Thyroid gland (tissue), 4 donors: ENCODE measurements at regions not wholly inside any gene's neighbourhood (a gene's known extent, or its start where the extent isn't known, plus 50 kb on each side); places are given as distances from the start of the nearest gene placed in this dataset.

Experiments
- DNase-seq, 2 donors: peaks; one replicate each; pipeline ENCODE4 v3.0.0-alpha.2; 2019
- H3K27ac ChIP-seq, 3 donors: fragments of 200-600 bp; sonication (generic); 1 replicate in 2 of 3; 2 replicates in 1 of 3; pipeline ENCODE4 v1.5.1; 2016 to 2019; ENCODE audit warnings: mild to moderate bottlenecking in 1 of 3, moderate library complexity in 1 of 3
- H3K27me3 ChIP-seq: fragments of 200-600 bp; sonication (generic); one replicate; pipeline ENCODE4 v1.5.1; 2019
- H3K36me3 ChIP-seq, 2 donors: fragments of 200-600 bp; sonication (generic); one replicate each; pipeline ENCODE4 v1.5.1; 2016 to 2019
- H3K4me1 ChIP-seq, 2 donors: fragments of 200-600 bp; sonication (generic); one replicate each; pipeline ENCODE4 v1.5.1; 2017 to 2019
- H3K4me3 ChIP-seq, 3 donors: fragments of 200-600 bp; sonication (generic); replicated peaks in 1 of 3; 1 replicate in 2 of 3; 2 replicates in 1 of 3; pipeline ENCODE4 v1.5.1; 2016; ENCODE audit warnings: mild to moderate bottlenecking in 1 of 3
- H3K9me3 ChIP-seq: fragments of 200-600 bp; sonication (generic); one replicate; pipeline ENCODE4 v1.5.1; 2017
- POLR2A ChIP-seq, 2 donors: fragments of 450-650 bp; IDR thresholded peaks; one replicate each; pipeline ENCODE4 v1.6.1; 2017; ENCODE audit warnings: antibody characterized with exemption in 2 of 2, mild to moderate bottlenecking in 2 of 2, moderate library complexity in 1 of 2
- WGBS, 2 donors: methylation state at CpG; one replicate each; pipeline ENCODE4 v1.1.5; 2017; 5-methylcytosine and 5-hydroxymethylcytosine counted together
- intact Hi-C: fragments of 100-400 bp; cut with DNase I; formaldehyde crosslinking; loops from one replicate; pipeline ENCODE4 v1.15.1; 2023
- TF ChIP-seq, protein P1 (sequence below), 6 experiments: fragments of 200-600 bp in 3 of 6; fragments of 450-650 bp in 3 of 6; sonication (generic) in 3 of 6; IDR thresholded peaks; one replicate each; pipeline ENCODE4 v1.5.1; 2016 to 2019; ENCODE audit warnings: antibody characterized with exemption in 6 of 6, mild to moderate bottlenecking in 2 of 6, inconsistent platforms in 1 of 6, moderate library complexity in 1 of 6

GRCh38 chr12:24708718-24709117 is 240.2 kb downstream of the BCAT1 start:
- no peaks in the 10 kb centered on the region for H3K4me1 ChIP-seq
- no peak overlapping the region for H3K4me3 ChIP-seq
- no peak for DNase-seq
- no peak for TF ChIP-seq POLR2A (IDR thresholded peaks at IDR 0.05)
- TF ChIP-seq, protein P1, sequence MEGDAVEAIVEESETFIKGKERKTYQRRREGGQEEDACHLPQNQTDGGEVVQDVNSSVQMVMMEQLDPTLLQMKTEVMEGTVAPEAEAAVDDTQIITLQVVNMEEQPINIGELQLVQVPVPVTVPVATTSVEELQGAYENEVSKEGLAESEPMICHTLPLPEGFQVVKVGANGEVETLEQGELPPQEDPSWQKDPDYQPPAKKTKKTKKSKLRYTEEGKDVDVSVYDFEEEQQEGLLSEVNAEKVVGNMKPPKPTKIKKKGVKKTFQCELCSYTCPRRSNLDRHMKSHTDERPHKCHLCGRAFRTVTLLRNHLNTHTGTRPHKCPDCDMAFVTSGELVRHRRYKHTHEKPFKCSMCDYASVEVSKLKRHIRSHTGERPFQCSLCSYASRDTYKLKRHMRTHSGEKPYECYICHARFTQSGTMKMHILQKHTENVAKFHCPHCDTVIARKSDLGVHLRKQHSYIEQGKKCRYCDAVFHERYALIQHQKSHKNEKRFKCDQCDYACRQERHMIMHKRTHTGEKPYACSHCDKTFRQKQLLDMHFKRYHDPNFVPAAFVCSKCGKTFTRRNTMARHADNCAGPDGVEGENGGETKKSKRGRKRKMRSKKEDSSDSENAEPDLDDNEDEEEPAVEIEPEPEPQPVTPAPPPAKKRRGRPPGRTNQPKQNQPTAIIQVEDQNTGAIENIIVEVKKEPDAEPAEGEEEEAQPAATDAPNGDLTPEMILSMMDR (IDR thresholded peaks at IDR 0.05): no peak
- no peak overlapping the region for H3K27ac ChIP-seq
- H3K27me3 ChIP-seq: no peaks in the 10 kb centered on the region
- intact Hi-C loops: no loop called here
- 63 to 82% methylated on average over 2 of the region's 2 CpGs for WGBS, 2 donors
- no peaks in the 10 kb centered on the region for H3K9me3 ChIP-seq
- no peaks in the 10 kb centered on the region for H3K36me3 ChIP-seq

DNA sequence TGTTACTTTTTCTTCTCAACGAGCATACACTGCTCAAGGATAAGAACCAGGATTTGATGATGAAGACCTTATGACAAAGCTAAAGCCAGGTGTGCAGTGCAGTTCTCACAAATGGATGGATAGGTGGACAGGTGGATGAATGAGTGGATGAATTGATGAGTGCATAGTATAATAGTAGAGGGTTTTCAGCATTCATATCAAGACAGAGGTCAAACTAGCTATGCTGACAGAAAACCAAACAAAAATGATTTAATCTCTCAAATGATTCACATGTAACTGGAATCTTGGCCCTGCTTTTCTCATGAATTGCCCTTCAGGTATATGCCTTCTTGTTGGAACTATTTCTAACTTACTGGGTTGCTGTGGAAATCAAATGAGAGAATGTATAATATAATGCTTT is 240.9 kb downstream of the BCAT1 start:
- intact Hi-C loops: no loop called here
- H3K4me3 ChIP-seq: no peak overlapping the region
- no peaks in the 10 kb centered on the region for H3K9me3 ChIP-seq
- TF ChIP-seq POLR2A (IDR thresholded peaks at IDR 0.05): no peak
- TF ChIP-seq, protein P1 (IDR thresholded peaks at IDR 0.05): no peak
- no peaks in the 10 kb centered on the region for H3K36me3 ChIP-seq
- no peaks in the 10 kb centered on the region for H3K27me3 ChIP-seq
- no peak overlapping the region for H3K27ac ChIP-seq
- WGBS, 2 donors: 44 to 86% methylated on average over 1 of the region's 1 CpG
- no peak for DNase-seq
- H3K4me1 ChIP-seq: no peaks in the 10 kb centered on the region

- TF ChIP-seq POLR2A (IDR thresholded peaks at IDR 0.05): no peak
- TF ChIP-seq, protein P1 (IDR thresholded peaks at IDR 0.05): no peak
- Histone ChIP-seq H3K27me3 (no peaks in the 10 kb centered on the region), H3K27ac (no peak overlapping the region), H3K4me1 (no peaks in the 10 kb centered on the region), H3K4me3 (no peak overlapping the region), H3K9me3 (no peaks in the 10 kb centered on the region), H3K36me3 (no peaks in the 10 kb centered on the region)
- 74 to 85% methylated on average over 1 of the region's 1 CpG for WGBS, 2 donors
- no peak for DNase-seq
- intact Hi-C loops: no loop called here
Observed at GRCh38 chr12:24707334-24707733, 241.6 kb downstream of the BCAT1 start.

GRCh38 chr12:24705741-24706358 is 243.1 kb downstream of the BCAT1 start:
- no peak for DNase-seq
- H3K4me1 ChIP-seq: no peaks in the 10 kb centered on the region
- H3K27me3 ChIP-seq: no peaks in the 10 kb centered on the region
- H3K9me3 ChIP-seq: no peaks in the 10 kb centered on the region
- WGBS, 2 donors: 48 to 67% methylated on average over 4 of the region's 4 CpGs
- H3K27ac ChIP-seq: no peak overlapping the region
- intact Hi-C loops: no loop called here
- no peak overlapping the region for H3K4me3 ChIP-seq
- TF ChIP-seq, protein P1 (IDR thresholded peaks at IDR 0.05): no peak
- no peak for TF ChIP-seq POLR2A (IDR thresholded peaks at IDR 0.05)
- no peaks in the 10 kb centered on the region for H3K36me3 ChIP-seq

DNA sequence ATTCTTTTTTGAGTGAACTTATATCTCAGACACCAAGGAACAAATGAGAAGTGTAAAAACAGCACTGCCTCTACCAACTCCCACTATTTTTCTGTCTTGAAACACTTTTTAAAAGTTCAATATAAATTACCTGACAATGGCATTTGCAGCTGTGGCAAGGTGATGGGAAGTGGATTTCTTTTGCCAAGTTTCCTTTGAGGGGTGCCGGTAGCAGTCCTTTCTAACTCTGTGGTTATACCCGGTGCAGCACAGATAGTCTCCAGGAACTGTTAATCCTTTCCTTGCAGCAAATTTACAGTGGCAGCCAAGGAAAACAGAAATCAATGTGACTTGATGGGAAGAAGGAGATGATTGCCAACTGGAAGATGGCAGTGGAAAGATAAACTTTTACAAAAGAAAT is 243.7 kb downstream of the BCAT1 start:
- intact Hi-C loops: no loop called here

More for the DNA sequence above, 243.7 kb downstream of the BCAT1 start:
- 49 to 53% methylated on average over 2 of the region's 2 CpGs for WGBS, 2 donors
- Histone ChIP-seq H3K27ac (no peak overlapping the region), H3K9me3 (no peaks in the 10 kb centered on the region), H3K36me3 (no peaks in the 10 kb centered on the region), H3K4me3 (no peak overlapping the region), H3K4me1 (no peaks in the 10 kb centered on the region), H3K27me3 (no peaks in the 10 kb centered on the region)
- TF ChIP-seq POLR2A (IDR thresholded peaks at IDR 0.05): no peak
- TF ChIP-seq, protein P1 (IDR thresholded peaks at IDR 0.05): no peak
- DNase-seq: no peak
